Duodenal mucosa (tissue), 2 donors: ENCODE measurements at regions not wholly inside any gene's neighbourhood (a gene's known extent, or its start where the extent isn't known, plus 50 kb on each side); places are given as distances from the start of the nearest gene placed in this dataset.
"Not testable (repeated sequence)": the region's sequence is repeated elsewhere in the genome, so short reads cannot be mapped to it uniquely, and the experiment has no call there.

Experiments
- H3K27ac ChIP-seq: one replicate; pipeline ENCODE4 v1.7.0; 2013; ENCODE audit warnings: low read depth, low read length
- H3K27me3 ChIP-seq, 2 donors: one replicate each; pipeline ENCODE4 v1.7.0; 2013; ENCODE audit warnings: low read length in 2 of 2, control low read depth in 1 of 2; ENCODE audit not compliant: insufficient read depth in 2 of 2, control insufficient read depth in 1 of 2
- H3K36me3 ChIP-seq, 2 donors: one replicate each; pipeline ENCODE4 v1.7.0; 2013; ENCODE audit warnings: low read length in 2 of 2, control low read depth in 1 of 2; ENCODE audit not compliant: insufficient read depth in 2 of 2, control insufficient read depth in 1 of 2
- H3K4me1 ChIP-seq, 2 donors: one replicate each; pipeline ENCODE4 v1.7.0; 2013; ENCODE audit warnings: low read length in 2 of 2, control low read depth in 1 of 2; ENCODE audit not compliant: insufficient read depth in 2 of 2, control insufficient read depth in 1 of 2
- H3K4me3 ChIP-seq, 2 donors: one replicate each; pipeline ENCODE4 v1.7.0; 2013; ENCODE audit warnings: low read length in 2 of 2, low read depth in 1 of 2
- H3K9ac ChIP-seq, 2 donors: one replicate each; pipeline ENCODE4 v1.7.0; 2013; ENCODE audit warnings: low read length in 2 of 2, low read depth in 1 of 2
- H3K9me3 ChIP-seq, 2 donors: one replicate each; pipeline ENCODE4 v1.7.0; 2013; ENCODE audit warnings: low read length in 2 of 2, control low read depth in 1 of 2; ENCODE audit not compliant: control insufficient read depth in 1 of 2

DNA sequence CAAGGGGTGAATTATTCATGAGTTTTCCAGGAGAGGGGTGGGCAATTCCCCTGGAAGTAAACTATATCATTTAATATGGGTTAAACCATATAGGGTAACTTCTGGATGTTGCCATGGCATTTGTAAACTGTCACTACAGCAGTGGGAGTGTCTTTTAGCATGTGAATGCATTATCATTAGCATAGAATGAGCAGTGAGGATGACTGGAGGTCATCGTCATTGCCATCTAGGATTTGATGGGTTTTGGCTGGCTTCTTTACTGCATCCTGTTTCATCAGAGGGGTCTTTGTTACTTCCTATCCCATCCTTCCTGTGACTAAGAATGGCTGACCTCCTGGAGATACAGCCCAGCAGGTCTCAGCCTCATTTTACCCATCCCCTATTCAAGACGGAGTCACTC, 139.5 kb upstream of the PRKCQ start:
- no peaks in the 10 kb centered on the region for H3K4me1 ChIP-seq

DNA sequence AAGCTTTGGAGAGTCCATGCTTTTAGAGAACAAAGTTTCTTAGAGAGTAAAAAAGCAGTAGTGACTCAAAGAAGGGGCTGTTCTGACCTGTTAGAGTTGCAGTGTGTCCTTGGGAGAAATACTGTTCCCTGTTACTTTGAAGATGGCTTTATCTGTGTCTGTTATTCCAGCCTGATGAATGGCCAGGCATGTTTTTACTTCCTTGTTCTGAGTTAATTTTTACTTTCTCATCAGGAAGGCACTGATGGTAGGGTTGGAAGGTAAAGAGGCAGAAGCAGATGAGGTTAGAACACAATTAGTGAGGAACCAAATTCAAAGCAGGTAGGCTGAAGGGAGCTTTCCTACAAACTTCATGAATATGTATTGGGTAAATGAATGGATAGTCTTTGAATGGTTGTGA, 138.5 kb upstream of the PRKCQ start:
- Histone ChIP-seq H3K27me3 (no peaks in the 10 kb centered on the region), H3K4me3 (no peak overlapping the region), H3K9me3 (no peaks in the 10 kb centered on the region), H3K9ac (no peak overlapping the region), H3K4me1 (no peaks in the 10 kb centered on the region), H3K27ac (no peak overlapping the region), H3K36me3 (no peaks in the 10 kb centered on the region)

More for the DNA sequence above, 139.5 kb upstream of the PRKCQ start:
- Histone ChIP-seq H3K27ac (no peak overlapping the region), H3K9ac (no peak overlapping the region), H3K9me3 (no peaks in the 10 kb centered on the region), H3K27me3 (no peaks in the 10 kb centered on the region), H3K4me3 (no peak overlapping the region), H3K36me3 (no peaks in the 10 kb centered on the region)

DNA sequence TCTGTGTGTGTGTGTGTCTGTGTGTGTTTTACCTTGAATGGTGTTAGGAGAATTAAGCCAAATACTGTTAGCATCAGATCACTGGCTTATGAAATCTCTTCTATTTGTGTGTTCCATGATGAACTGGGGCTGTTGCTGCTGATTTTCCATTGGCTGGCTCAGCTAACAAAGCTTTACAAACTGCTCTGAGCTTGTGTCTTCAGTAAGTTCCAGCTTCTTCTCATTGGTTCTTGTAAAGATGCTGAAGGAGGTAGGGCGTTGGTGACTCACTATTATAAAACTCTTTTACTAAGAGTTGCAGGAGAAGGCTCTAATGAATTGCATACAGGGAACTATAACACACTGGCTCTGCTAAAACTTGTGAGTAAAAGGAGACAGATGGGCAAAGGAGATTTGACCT, 136.4 kb upstream of the PRKCQ start:
- Histone ChIP-seq H3K27ac (no peak overlapping the region), H3K27me3 (peaks cover 0 to 4% of the 10 kb centered on the region in 2 donors)

GRCh38 chr10:6713716-6714115, 133.6 kb upstream of the PRKCQ start:
- no peaks in the 10 kb centered on the region for H3K36me3 ChIP-seq
- no peak overlapping the region for H3K9ac ChIP-seq
- peaks cover 0 to 4% of the 10 kb centered on the region in 2 donors for H3K27me3 ChIP-seq

More for the DNA sequence above, 136.4 kb upstream of the PRKCQ start:
- Histone ChIP-seq H3K9me3 (no peaks in the 10 kb centered on the region), H3K4me1 (no peaks in the 10 kb centered on the region), H3K4me3 (no peak overlapping the region), H3K36me3 (no peaks in the 10 kb centered on the region), H3K9ac (no peak overlapping the region)

DNA sequence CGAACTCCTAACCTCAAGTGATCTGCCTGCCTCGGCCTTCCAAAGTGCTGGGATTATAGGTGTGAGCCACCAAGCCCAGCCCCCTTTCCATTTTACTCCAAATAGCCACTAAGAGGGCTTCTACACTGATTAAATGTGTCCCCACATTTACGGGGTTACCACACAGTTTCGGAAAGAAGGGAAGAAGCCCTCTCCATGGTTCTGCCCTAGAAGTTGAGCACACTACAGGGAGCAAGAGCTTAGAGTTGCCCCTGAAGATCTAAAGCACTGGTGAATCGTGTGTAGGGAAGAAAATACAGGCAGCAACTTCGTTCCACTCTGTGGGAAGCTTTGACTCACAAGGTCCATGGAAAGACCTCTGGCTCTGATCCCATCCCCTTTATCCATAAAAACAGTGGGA, 133.0 kb upstream of the PRKCQ start:
- Histone ChIP-seq H3K36me3 (no peaks in the 10 kb centered on the region), H3K27ac (no peak overlapping the region), H3K4me1 (no peaks in the 10 kb centered on the region), H3K4me3 (no peak overlapping the region), H3K9ac (no peak overlapping the region), H3K27me3 (peaks cover 0 to 4% of the 10 kb centered on the region in 2 donors), H3K9me3 (no peaks in the 10 kb centered on the region)

More at GRCh38 chr10:6713716-6714115, 133.6 kb upstream of the PRKCQ start:
- H3K4me3 ChIP-seq, result no peak overlapping the region
- no peak overlapping the region for H3K27ac ChIP-seq
- H3K4me1 ChIP-seq, result no peaks in the 10 kb centered on the region
- no peaks in the 10 kb centered on the region for H3K9me3 ChIP-seq

- H3K27me3 ChIP-seq, result peaks cover 0 to 4% of the 10 kb centered on the region in 2 donors
- H3K9ac ChIP-seq, result no peak overlapping the region
- H3K4me1 ChIP-seq, result no peaks in the 10 kb centered on the region
- no peaks in the 10 kb centered on the region for H3K9me3 ChIP-seq
- H3K36me3 ChIP-seq, result no peaks in the 10 kb centered on the region
- H3K4me3 ChIP-seq, result no peak overlapping the region
- H3K27ac ChIP-seq, result no peak overlapping the region
Measured at GRCh38 chr10:6711881-6712280, 131.8 kb upstream of the PRKCQ start.

- no peaks in the 10 kb centered on the region for H3K9me3 ChIP-seq
- no peak overlapping the region for H3K9ac ChIP-seq
- H3K36me3 ChIP-seq, result no peaks in the 10 kb centered on the region
- peaks cover 0 to 4% of the 10 kb centered on the region in 2 donors for H3K27me3 ChIP-seq
- no peak overlapping the region for H3K27ac ChIP-seq
- H3K4me1 ChIP-seq, result no peaks in the 10 kb centered on the region
- no peak overlapping the region for H3K4me3 ChIP-seq
Measured at GRCh38 chr10:6711408-6711841, 131.3 kb upstream of the PRKCQ start.

- Histone ChIP-seq H3K4me1 (no peaks in the 10 kb centered on the region), H3K27me3 (peaks cover 0 to under 1% of the 10 kb centered on the region in 2 donors), H3K27ac (no peak overlapping the region), H3K4me3 (no peak overlapping the region), H3K9ac (no peak overlapping the region), H3K36me3 (no peaks in the 10 kb centered on the region), H3K9me3 (no peaks in the 10 kb centered on the region)
Measured at GRCh38 chr10:6707352-6707751, 127.3 kb upstream of the PRKCQ start.

DNA sequence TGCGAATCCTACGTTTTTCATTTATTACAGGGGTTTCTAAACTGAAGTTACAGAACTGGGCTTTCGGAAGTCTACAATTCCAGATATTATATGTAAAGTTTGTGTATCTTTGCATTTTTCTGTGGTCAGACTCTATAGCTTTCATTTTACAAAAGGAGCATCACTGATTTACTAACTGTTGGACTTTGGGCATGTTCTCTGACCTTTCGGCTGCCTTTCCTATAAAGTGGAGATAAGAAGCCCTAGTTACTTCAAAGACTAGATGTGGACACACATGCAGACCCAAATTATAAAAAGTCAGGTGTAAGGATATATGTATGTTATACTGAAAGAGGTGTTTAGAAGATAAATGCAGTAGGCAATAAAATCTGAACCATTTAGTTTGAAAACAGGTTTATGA, 126.6 kb upstream of the PRKCQ start:
- no peaks in the 10 kb centered on the region for H3K27me3 ChIP-seq

GRCh38 chr10:6704896-6705295, 124.8 kb upstream of the PRKCQ start:
- no peak overlapping the region for H3K27ac ChIP-seq
- H3K27me3 ChIP-seq, result no peaks in the 10 kb centered on the region
- no peak overlapping the region for H3K9ac ChIP-seq
- H3K36me3 ChIP-seq, result no peaks in the 10 kb centered on the region
- no peaks in the 10 kb centered on the region for H3K4me1 ChIP-seq
- H3K9me3 ChIP-seq, result no peaks in the 10 kb centered on the region
- no peak overlapping the region for H3K4me3 ChIP-seq

More for the DNA sequence above, 126.6 kb upstream of the PRKCQ start:
- no peak overlapping the region for H3K9ac ChIP-seq
- H3K27ac ChIP-seq, result no peak overlapping the region
- no peaks in the 10 kb centered on the region for H3K36me3 ChIP-seq
- H3K9me3 ChIP-seq, result no peaks in the 10 kb centered on the region
- no peak overlapping the region for H3K4me3 ChIP-seq
- H3K4me1 ChIP-seq, result no peaks in the 10 kb centered on the region

DNA sequence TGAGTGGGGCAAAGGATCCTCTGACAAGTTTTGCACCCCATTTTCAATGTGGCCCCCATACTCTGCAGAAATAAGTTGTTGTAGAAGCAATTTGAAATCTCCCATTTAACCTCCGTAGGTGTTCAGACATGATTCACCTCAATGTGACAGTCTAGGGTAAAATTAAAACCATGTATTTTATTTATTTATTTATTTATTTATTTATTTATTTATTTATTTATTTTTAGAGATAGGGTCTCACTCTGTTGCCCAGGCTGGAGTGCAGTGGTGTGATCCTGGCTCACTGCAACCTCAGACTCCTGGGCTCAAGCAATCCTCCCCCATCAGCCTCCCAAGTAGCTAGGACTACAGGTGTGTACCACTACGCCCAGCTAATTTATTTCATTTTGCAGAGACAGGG, 122.8 kb upstream of the PRKCQ start:
- H3K4me3 ChIP-seq, H3K9ac ChIP-seq, H3K9me3 ChIP-seq, H3K4me1 ChIP-seq, H3K27ac ChIP-seq, H3K36me3 ChIP-seq, H3K27me3 ChIP-seq: not testable (repeated sequence)
